Activated T-cell treated with anti-CD3 and anti-CD28 coated beads, Interleukin-2, amount 50 U/mL, for 72 hours (primary cell): ENCODE measurements at regions not wholly inside any gene's neighbourhood (a gene's known extent, or its start where the extent isn't known, plus 50 kb on each side); places are given as distances from the start of the nearest gene placed in this dataset.

Experiments
- ATAC-seq, 2 donors: fragments of 150-1000 bp; cut with Tn5 transposase; replicated peaks in 1 of 2; 2 replicates each; pipeline ENCODE4 v1.10.0; 2021; ENCODE audit warnings: moderate library complexity in 2 of 2, mild to moderate bottlenecking in 1 of 2
- DNase-seq, 2 donors: peaks; one replicate each; pipeline ENCODE4 v3.0.0; 2021 to 2022; ENCODE audit warnings: mixed read lengths in 1 of 2
- H3K27ac Mint-ChIP-seq: one replicate; pipeline ENCODE4 v1.8.0; 2022; ENCODE audit warnings: mild to moderate bottlenecking, moderate library complexity, mixed read lengths
- H3K27me3 Mint-ChIP-seq: one replicate; pipeline ENCODE4 v1.8.0; 2022; ENCODE audit warnings: low read depth, mixed read lengths
- H3K36me3 Mint-ChIP-seq, 2 donors: one replicate each; pipeline ENCODE4 v1.8.0; 2022; ENCODE audit warnings: mixed read lengths in 2 of 2, mild to moderate bottlenecking in 1 of 2; ENCODE audit not compliant: insufficient read depth in 2 of 2
- H3K4me1 Mint-ChIP-seq: one replicate; pipeline ENCODE4 v1.8.0; 2022; ENCODE audit warnings: low read depth, mixed read lengths
- H3K4me3 Mint-ChIP-seq, 2 donors: one replicate each; pipeline ENCODE4 v1.8.0; 2022; ENCODE audit warnings: mild to moderate bottlenecking in 2 of 2, mixed read lengths in 2 of 2, moderate library complexity in 2 of 2
- H3K9me3 Mint-ChIP-seq, 2 donors: one replicate each; pipeline ENCODE4 v1.8.0; 2022; ENCODE audit warnings: mixed read lengths in 2 of 2

GRCh38 chr9:17011880-17012279 is 123.0 kb upstream of the CNTLN start:
- no peaks in the 10 kb centered on the region for H3K27me3 Mint-ChIP-seq
- H3K9me3 Mint-ChIP-seq, result peaks cover 2 to 6% of the 10 kb centered on the region in 2 donors
- no peak overlapping the region for H3K4me3 Mint-ChIP-seq
- H3K36me3 Mint-ChIP-seq, result no peaks in the 10 kb centered on the region
- H3K4me1 Mint-ChIP-seq, result no peaks in the 10 kb centered on the region
- DNase-seq (no peak), ATAC-seq (no peak)
- H3K27ac Mint-ChIP-seq, result no peak overlapping the region

- no peak overlapping the region for H3K4me3 Mint-ChIP-seq
- no peak for ATAC-seq
- no peak for DNase-seq
Observed at GRCh38 chr9:17009071-17009470, 125.8 kb upstream of the CNTLN start.

GRCh38 chr9:17005056-17005823 is 129.6 kb upstream of the CNTLN start:
- no peak for ATAC-seq
- H3K9me3 Mint-ChIP-seq, result peaks cover 4% of the 10 kb centered on the region in 2 donors
- no peaks in the 10 kb centered on the region for H3K36me3 Mint-ChIP-seq
- H3K4me1 Mint-ChIP-seq, result no peaks in the 10 kb centered on the region
- H3K4me3 Mint-ChIP-seq, result no peak overlapping the region
- H3K27me3 Mint-ChIP-seq, result no peaks in the 10 kb centered on the region
- no peak overlapping the region for H3K27ac Mint-ChIP-seq
- DNase-seq, result no peak

More at GRCh38 chr9:17009071-17009470, 125.8 kb upstream of the CNTLN start:
- peaks cover 4% of the 10 kb centered on the region in 2 donors for H3K9me3 Mint-ChIP-seq
- no peaks in the 10 kb centered on the region for H3K27me3 Mint-ChIP-seq
- no peaks in the 10 kb centered on the region for H3K36me3 Mint-ChIP-seq
- no peaks in the 10 kb centered on the region for H3K4me1 Mint-ChIP-seq
- no peak overlapping the region for H3K27ac Mint-ChIP-seq

GRCh38 chr9:17004500-17004899 is 130.3 kb upstream of the CNTLN start:
- H3K9me3 Mint-ChIP-seq, result peaks cover 4% of the 10 kb centered on the region in 2 donors
- no peak overlapping the region for H3K4me3 Mint-ChIP-seq
- H3K27ac Mint-ChIP-seq, result no peak overlapping the region
- no peaks in the 10 kb centered on the region for H3K36me3 Mint-ChIP-seq
- H3K4me1 Mint-ChIP-seq, result no peaks in the 10 kb centered on the region
- ATAC-seq (no peak), DNase-seq (no peak)
- no peaks in the 10 kb centered on the region for H3K27me3 Mint-ChIP-seq

- Mint-ChIP-seq H3K9me3 (peaks cover 4% of the 10 kb centered on the region in 2 donors), H3K4me3 (no peak overlapping the region), H3K4me1 (no peaks in the 10 kb centered on the region), H3K27ac (no peak overlapping the region), H3K27me3 (no peaks in the 10 kb centered on the region), H3K36me3 (no peaks in the 10 kb centered on the region)
- no peak for ATAC-seq
- no peak for DNase-seq
Observed at GRCh38 chr9:17003576-17004240, 131.1 kb upstream of the CNTLN start.

GRCh38 chr9:16996901-16997491 is 126.5 kb upstream of the BNC2 start:
- ATAC-seq (no peak), DNase-seq (no peak)
- Mint-ChIP-seq H3K9me3 (peaks cover 11 to 16% of the 10 kb centered on the region in 2 donors), H3K27ac (no peak overlapping the region), H3K4me3 (no peak overlapping the region), H3K36me3 (peaks cover 4 to 7% of the 10 kb centered on the region in 2 donors), H3K4me1 (no peaks in the 10 kb centered on the region), H3K27me3 (no peaks in the 10 kb centered on the region)

- DNase-seq (no peak), ATAC-seq (no peak)
- H3K4me3 Mint-ChIP-seq, result no peak overlapping the region
- no peak overlapping the region for H3K27ac Mint-ChIP-seq
- H3K36me3 Mint-ChIP-seq, result peaks cover 4 to 7% of the 10 kb centered on the region in 2 donors
- no peaks in the 10 kb centered on the region for H3K27me3 Mint-ChIP-seq
- H3K4me1 Mint-ChIP-seq, result no peaks in the 10 kb centered on the region
- peaks cover 13 to 23% of the 10 kb centered on the region in 2 donors for H3K9me3 Mint-ChIP-seq
Observed at GRCh38 chr9:16992138-16992537, 121.7 kb upstream of the BNC2 start.

GRCh38 chr9:16987026-16987425 is 116.6 kb upstream of the BNC2 start:
- Mint-ChIP-seq H3K9me3 (peaks cover 6 to 7% of the 10 kb centered on the region in 2 donors), H3K27ac (no peak overlapping the region), H3K27me3 (no peaks in the 10 kb centered on the region), H3K4me1 (no peaks in the 10 kb centered on the region), H3K36me3 (no peaks in the 10 kb centered on the region), H3K4me3 (no peak overlapping the region)
- no peak for ATAC-seq
- no peak for DNase-seq

GRCh38 chr9:16986556-16986955 is 116.1 kb upstream of the BNC2 start:
- H3K27ac Mint-ChIP-seq, result no peak overlapping the region
- H3K27me3 Mint-ChIP-seq, result no peaks in the 10 kb centered on the region
- DNase-seq, result no peak
- no peaks in the 10 kb centered on the region for H3K4me1 Mint-ChIP-seq
- H3K4me3 Mint-ChIP-seq, result no peak overlapping the region
- ATAC-seq, result no peak
- no peaks in the 10 kb centered on the region for H3K36me3 Mint-ChIP-seq
- peaks cover 6 to 7% of the 10 kb centered on the region in 2 donors for H3K9me3 Mint-ChIP-seq

GRCh38 chr9:16985559-16986348 is 115.3 kb upstream of the BNC2 start:
- H3K9me3 Mint-ChIP-seq, result peaks cover 4 to 7% of the 10 kb centered on the region in 2 donors
- H3K27me3 Mint-ChIP-seq, result no peaks in the 10 kb centered on the region
- H3K4me3 Mint-ChIP-seq, result no peak overlapping the region
- no peaks in the 10 kb centered on the region for H3K4me1 Mint-ChIP-seq
- no peak for ATAC-seq
- no peak for DNase-seq
- no peak overlapping the region for H3K27ac Mint-ChIP-seq
- no peaks in the 10 kb centered on the region for H3K36me3 Mint-ChIP-seq

GRCh38 chr9:16982780-16983310 is 112.4 kb upstream of the BNC2 start:
- H3K36me3 Mint-ChIP-seq, result no peaks in the 10 kb centered on the region
- H3K27me3 Mint-ChIP-seq, result no peaks in the 10 kb centered on the region
- no peak for DNase-seq
- no peak for ATAC-seq
- H3K4me3 Mint-ChIP-seq, result no peak overlapping the region
- H3K27ac Mint-ChIP-seq, result no peak overlapping the region
- H3K9me3 Mint-ChIP-seq, result peaks cover 4 to 6% of the 10 kb centered on the region in 2 donors
- no peaks in the 10 kb centered on the region for H3K4me1 Mint-ChIP-seq

GRCh38 chr9:16976427-16976826 is 106.0 kb upstream of the BNC2 start:
- H3K4me3 Mint-ChIP-seq, result no peak overlapping the region
- H3K36me3 Mint-ChIP-seq, result peaks cover 2 to 6% of the 10 kb centered on the region in 2 donors

More at GRCh38 chr9:16976427-16976826, 106.0 kb upstream of the BNC2 start:
- ATAC-seq (no peak), DNase-seq (no peak)
- Mint-ChIP-seq H3K4me1 (no peaks in the 10 kb centered on the region), H3K9me3 (peaks cover 6 to 14% of the 10 kb centered on the region in 2 donors), H3K27ac (no peak overlapping the region), H3K27me3 (no peaks in the 10 kb centered on the region)
